GM12875 (cell line): ENCODE measurements at regions not wholly inside any gene's neighbourhood (a gene's known extent, or its start where the extent isn't known, plus 50 kb on each side); places are given as distances from the start of the nearest gene placed in this dataset.

ENCODE experiments used
- H3K4me3 ChIP-seq: one replicate; pipeline ENCODE4 v1.5.1; 2011; ENCODE audit warnings: low read depth, low read length, control low read depth
- CTCF ChIP-seq: IDR thresholded peaks from 2 replicates; pipeline ENCODE4 v1.5.1; 2011; ENCODE audit warnings: low read depth, mild to moderate bottlenecking, control low read depth, inconsistent platforms, low read length, moderate library complexity, borderline replicate concordance; ENCODE audit not compliant: insufficient read depth

- no peak for TF ChIP-seq CTCF
- no peak overlapping the region for H3K4me3 ChIP-seq
Observed at GRCh38 chr13:95477187-95477586, 75.3 kb upstream of the CLDN10 start.

GRCh38 chr13:95479731-95480130 lies 72.8 kb upstream of the CLDN10 start:
- no peak overlapping the region for H3K4me3 ChIP-seq
- TF ChIP-seq CTCF: no peak

GRCh38 chr13:95480131-95480545 lies 72.4 kb upstream of the CLDN10 start:
- H3K4me3 ChIP-seq: no peak overlapping the region
- TF ChIP-seq CTCF: no peak

GRCh38 chr13:95480791-95481780 lies 71.4 kb upstream of the CLDN10 start:
- no peak for TF ChIP-seq CTCF
- no peak overlapping the region for H3K4me3 ChIP-seq

GRCh38 chr13:95484052-95484451 lies 68.5 kb upstream of the CLDN10 start:
- TF ChIP-seq CTCF: no peak
- no peak overlapping the region for H3K4me3 ChIP-seq

- no peak for TF ChIP-seq CTCF
- no peak overlapping the region for H3K4me3 ChIP-seq
Observed at GRCh38 chr13:95485045-95485517, 67.4 kb upstream of the CLDN10 start.
